GM21576 (cell line): ENCODE measurements at regions not wholly inside any gene's neighbourhood (a gene's known extent, or its start where the extent isn't known, plus 50 kb on each side); places are given as distances from the start of the nearest gene placed in this dataset.

Source experiments
- ATAC-seq: cut with Tn5 transposase; IDR thresholded peaks from one replicate; pipeline ENCODE4 v1.9.1; 2021; ENCODE audit warnings: mild to moderate bottlenecking, moderate library complexity; ENCODE audit not compliant: unreplicated experiment

GRCh38 chr11:42025121-42025803 lies 565.8 kb upstream of the LRRC4C start:
- no peak for ATAC-seq

GRCh38 chr11:42034826-42035225 lies 575.4 kb upstream of the LRRC4C start:
- ATAC-seq, result no peak

- no peak for ATAC-seq
Measured at GRCh38 chr11:42036201-42036600, 576.7 kb upstream of the LRRC4C start.

GRCh38 chr11:42043312-42043711 lies 583.9 kb upstream of the LRRC4C start:
- ATAC-seq, result no peak

GRCh38 chr11:42047637-42048555 lies 588.4 kb upstream of the LRRC4C start:
- no peak for ATAC-seq

GRCh38 chr11:42049186-42049585 lies 589.7 kb upstream of the LRRC4C start:
- no peak for ATAC-seq

- no peak for ATAC-seq
Measured at GRCh38 chr11:42049650-42050049, 590.2 kb upstream of the LRRC4C start.

- ATAC-seq, result no peak
Measured at GRCh38 chr11:42054351-42054900, 595.0 kb upstream of the LRRC4C start.

- no peak for ATAC-seq
Measured at GRCh38 chr11:42055606-42056005, 596.2 kb upstream of the LRRC4C start.

- no peak for ATAC-seq
Measured at GRCh38 chr11:42058794-42059193, 599.3 kb upstream of the LRRC4C start.

GRCh38 chr11:42065199-42065598 lies 605.7 kb upstream of the LRRC4C start:
- no peak for ATAC-seq

- ATAC-seq, result no peak
Measured at GRCh38 chr11:42066113-42066512, 606.7 kb upstream of the LRRC4C start.

- no peak for ATAC-seq
Measured at GRCh38 chr11:42074306-42074705, 614.9 kb upstream of the LRRC4C start.

GRCh38 chr11:42075180-42075579 lies 615.7 kb upstream of the LRRC4C start:
- no peak for ATAC-seq

- ATAC-seq, result no peak
Measured at GRCh38 chr11:42077794-42078193, 618.3 kb upstream of the LRRC4C start.

GRCh38 chr11:42085736-42086135 lies 626.3 kb upstream of the LRRC4C start:
- no peak for ATAC-seq

GRCh38 chr11:42093541-42093940 lies 634.1 kb upstream of the LRRC4C start:
- ATAC-seq, result no peak

GRCh38 chr11:42098075-42098474 lies 638.6 kb upstream of the LRRC4C start:
- ATAC-seq, result no peak

- no peak for ATAC-seq
Measured at GRCh38 chr11:42112866-42113265, 653.4 kb upstream of the LRRC4C start.

GRCh38 chr11:42114927-42115326 lies 655.5 kb upstream of the LRRC4C start:
- ATAC-seq, result no peak

- ATAC-seq, result no peak
Measured at GRCh38 chr11:42138454-42138853, 679.0 kb upstream of the LRRC4C start.

GRCh38 chr11:42145311-42145710 lies 685.9 kb upstream of the LRRC4C start:
- ATAC-seq, result no peak
